Mucosa of gallbladder (tissue), 1 donor: ENCODE measurements at regions not wholly inside any gene's neighbourhood (a gene's known extent, or its start where the extent isn't known, plus 50 kb on each side); places are given as distances from the start of the nearest gene placed in this dataset.

Experiments
- DNase-seq: peaks from one replicate; pipeline ENCODE4 v3.0.0-alpha.2; 2020; ENCODE audit warnings: low spot score
- donor health status: DM: no; HTN: no; CAD: no.

- no peak for DNase-seq
Observed at GRCh38 chr14:101367421-101368261, 193.7 kb upstream of the DIO3 start.

GRCh38 chr14:101368629-101369028, 192.7 kb upstream of the DIO3 start:
- DNase-seq = no peak

GRCh38 chr14:101369194-101369915, 191.9 kb upstream of the DIO3 start:
- no peak for DNase-seq

GRCh38 chr14:101369916-101370592, 191.2 kb upstream of the DIO3 start:
- no peak for DNase-seq

GRCh38 chr14:101370593-101371569, 190.4 kb upstream of the DIO3 start:
- DNase-seq = no peak

- no peak for DNase-seq
Observed at GRCh38 chr14:101371799-101372793, 189.2 kb upstream of the DIO3 start.

- no peak for DNase-seq
Observed at GRCh38 chr14:101372894-101373620, 188.2 kb upstream of the DIO3 start.

- DNase-seq = no peak
Observed at GRCh38 chr14:101373690-101374295, 187.5 kb upstream of the DIO3 start.

- no peak for DNase-seq
Observed at GRCh38 chr14:101374373-101375338, 186.6 kb upstream of the DIO3 start.

GRCh38 chr14:101377069-101377468, 184.2 kb upstream of the DIO3 start:
- DNase-seq = no peak

GRCh38 chr14:101379842-101380241, 181.5 kb upstream of the DIO3 start:
- no peak for DNase-seq

- no peak for DNase-seq
Observed at GRCh38 chr14:101380512-101380911, 180.8 kb upstream of the DIO3 start.

- no peak for DNase-seq
Observed at GRCh38 chr14:101380940-101381339, 180.4 kb upstream of the DIO3 start.

- DNase-seq = no peak
Observed at GRCh38 chr14:101383737-101384338, 177.5 kb upstream of the DIO3 start.

GRCh38 chr14:101394374-101394773, 166.9 kb upstream of the DIO3 start:
- no peak for DNase-seq

- no peak for DNase-seq
Observed at GRCh38 chr14:101395779-101396178, 165.5 kb upstream of the DIO3 start.

- DNase-seq = no peak
Observed at GRCh38 chr14:101397206-101397605, 164.1 kb upstream of the DIO3 start.
